Astrocyte of the cerebellum (primary cell): ENCODE measurements at regions not wholly inside any gene's neighbourhood (a gene's known extent, or its start where the extent isn't known, plus 50 kb on each side); places are given as distances from the start of the nearest gene placed in this dataset.

Experiments used
- DNase-seq: peaks from one replicate; pipeline ENCODE4 v3.0.0-alpha.2; 2011; ENCODE audit warnings: low read depth
- H3K4me3 ChIP-seq: 2 replicates; pipeline ENCODE4 v1.5.1; 2011; ENCODE audit warnings: mild to moderate bottlenecking, low read depth, low read length, moderate library complexity
- in situ Hi-C: cut with HindIII; loops from 2 replicates; pipeline ENCODE4 v1.10.0; 2017; ENCODE audit warnings: low sequenced_read_pairs
- TF ChIP-seq, protein P1 (sequence below): IDR thresholded peaks from 2 replicates; pipeline ENCODE4 v1.5.1; 2012; ENCODE audit warnings: low read length, low read depth, moderate library complexity, mild to moderate bottlenecking; ENCODE audit errors: missing control alignments

DNA sequence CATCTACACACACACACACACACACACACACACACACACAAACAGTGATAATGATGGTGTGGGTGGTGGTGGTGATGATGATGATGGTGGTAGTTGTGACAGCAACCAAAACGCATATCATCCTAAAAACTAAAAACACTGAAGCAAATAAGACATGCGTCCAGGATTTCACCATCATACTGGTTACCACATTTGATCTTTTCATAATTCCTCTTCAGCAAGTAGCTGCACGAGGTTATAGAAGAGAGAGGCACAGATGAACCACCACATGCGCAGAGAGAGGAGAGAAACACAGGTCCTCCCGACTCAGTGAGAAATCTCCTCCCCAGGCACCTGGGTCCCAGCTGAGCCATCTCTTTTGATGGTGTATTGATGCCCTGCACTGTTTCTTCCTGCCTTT, 393.3 kb downstream of the METTL4 start:
- DNase-seq: no peak
- no peak overlapping the region for H3K4me3 ChIP-seq
- in situ Hi-C loops: no loop called here
- TF ChIP-seq, protein P1, sequence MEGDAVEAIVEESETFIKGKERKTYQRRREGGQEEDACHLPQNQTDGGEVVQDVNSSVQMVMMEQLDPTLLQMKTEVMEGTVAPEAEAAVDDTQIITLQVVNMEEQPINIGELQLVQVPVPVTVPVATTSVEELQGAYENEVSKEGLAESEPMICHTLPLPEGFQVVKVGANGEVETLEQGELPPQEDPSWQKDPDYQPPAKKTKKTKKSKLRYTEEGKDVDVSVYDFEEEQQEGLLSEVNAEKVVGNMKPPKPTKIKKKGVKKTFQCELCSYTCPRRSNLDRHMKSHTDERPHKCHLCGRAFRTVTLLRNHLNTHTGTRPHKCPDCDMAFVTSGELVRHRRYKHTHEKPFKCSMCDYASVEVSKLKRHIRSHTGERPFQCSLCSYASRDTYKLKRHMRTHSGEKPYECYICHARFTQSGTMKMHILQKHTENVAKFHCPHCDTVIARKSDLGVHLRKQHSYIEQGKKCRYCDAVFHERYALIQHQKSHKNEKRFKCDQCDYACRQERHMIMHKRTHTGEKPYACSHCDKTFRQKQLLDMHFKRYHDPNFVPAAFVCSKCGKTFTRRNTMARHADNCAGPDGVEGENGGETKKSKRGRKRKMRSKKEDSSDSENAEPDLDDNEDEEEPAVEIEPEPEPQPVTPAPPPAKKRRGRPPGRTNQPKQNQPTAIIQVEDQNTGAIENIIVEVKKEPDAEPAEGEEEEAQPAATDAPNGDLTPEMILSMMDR: no peak

DNA sequence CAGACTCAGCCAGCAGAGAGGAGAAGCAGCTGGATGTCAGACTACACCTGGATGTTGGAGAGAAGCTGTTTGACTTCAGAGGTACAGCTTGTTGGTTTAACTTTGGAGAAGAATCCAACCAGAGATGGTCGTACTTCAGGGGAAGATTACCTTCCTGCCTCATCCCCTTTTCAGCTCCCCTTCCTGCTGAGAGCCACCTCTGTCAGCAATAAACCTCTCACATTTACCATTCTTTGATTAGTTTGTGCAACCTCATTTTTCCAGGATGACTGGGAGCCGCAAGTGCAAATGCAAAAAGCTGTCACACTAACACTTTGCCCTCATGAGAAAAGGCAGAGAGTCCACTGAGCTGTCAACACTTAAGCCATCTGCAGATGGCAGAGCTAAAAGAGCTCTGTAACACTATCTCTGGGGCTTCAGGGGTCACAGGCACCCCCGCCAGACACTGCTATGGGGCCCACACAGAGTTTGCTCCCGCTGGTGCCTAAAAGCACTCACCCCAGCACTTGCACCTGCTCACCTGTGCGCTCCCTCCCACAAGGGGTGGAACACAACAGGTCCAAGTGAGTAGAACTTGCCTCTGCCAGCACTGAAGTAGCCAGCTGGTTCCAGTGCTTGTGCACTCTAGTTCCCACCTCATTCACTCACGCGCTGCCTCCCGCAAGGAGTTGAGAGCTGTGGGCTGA, 391.7 kb downstream of the METTL4 start:
- in situ Hi-C loops: no loop called here
- DNase-seq: no peak
- TF ChIP-seq, protein P1: no peak
- no peak overlapping the region for H3K4me3 ChIP-seq

DNA sequence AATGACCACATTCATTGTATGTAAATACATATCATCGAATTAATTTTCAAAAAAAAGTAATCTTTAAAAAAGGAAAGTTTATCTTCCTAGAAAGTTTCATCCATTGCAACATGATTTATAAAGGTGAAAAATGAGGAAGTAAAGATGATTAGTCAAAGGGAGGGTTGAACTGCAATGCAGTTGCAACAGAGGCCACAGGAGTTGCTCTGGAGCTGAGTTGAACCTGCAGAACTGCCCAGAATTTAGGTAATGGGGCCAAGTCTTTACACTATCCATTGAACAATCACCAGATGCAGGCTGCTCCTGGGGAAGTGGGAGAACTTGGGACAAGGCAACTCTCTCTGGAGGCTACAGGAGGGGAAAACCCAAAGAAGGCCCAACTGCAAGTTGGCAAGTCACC, 390.7 kb downstream of the METTL4 start:
- TF ChIP-seq, protein P1: no peak
- H3K4me3 ChIP-seq: no peak overlapping the region
- in situ Hi-C loops: no loop called here
- DNase-seq: no peak

GRCh38 chr18:2183432-2183831, 387.9 kb downstream of the METTL4 start:
- H3K4me3 ChIP-seq: no peak overlapping the region
- no peak for DNase-seq
- in situ Hi-C loops: no loop called here
- TF ChIP-seq, protein P1: no peak

DNA sequence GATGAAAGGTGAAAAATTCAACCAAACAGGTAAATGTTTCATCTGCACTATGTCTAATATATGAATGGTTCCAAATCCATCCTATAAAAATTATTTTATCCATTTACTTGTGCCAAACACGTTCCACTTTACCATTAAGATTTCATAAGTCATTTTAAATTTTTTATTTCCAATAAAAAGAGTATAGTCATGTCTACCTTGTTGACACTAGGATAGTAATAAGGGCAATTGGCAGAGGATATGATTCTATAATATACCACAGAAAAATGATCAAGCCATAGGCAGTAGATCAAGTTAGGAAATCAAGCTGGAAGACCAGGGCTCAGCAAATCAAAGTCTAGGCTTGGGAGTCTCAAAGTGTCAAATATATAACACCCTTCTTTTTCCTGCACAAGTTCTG, 384.3 kb downstream of the METTL4 start:
- in situ Hi-C loops: no loop called here
- TF ChIP-seq, protein P1: no peak
- no peak overlapping the region for H3K4me3 ChIP-seq
- DNase-seq: no peak

GRCh38 chr18:2188258-2188657, 383.0 kb downstream of the METTL4 start:
- in situ Hi-C loops: no loop called here
- H3K4me3 ChIP-seq: no peak overlapping the region
- TF ChIP-seq, protein P1: no peak

More at GRCh38 chr18:2188258-2188657, 383.0 kb downstream of the METTL4 start:
- DNase-seq: no peak
